DOHH2 (cell line): ENCODE measurements at regions not wholly inside any gene's neighbourhood (a gene's known extent, or its start where the extent isn't known, plus 50 kb on each side); places are given as distances from the start of the nearest gene placed in this dataset.

ENCODE experiments used
- H3F3A ChIP-seq: fragments of 200-600 bp; sonication (generic), shearing (Covaris generic); 2 replicates; pipeline ENCODE4 v1.6.0; 2016; ENCODE audit warnings: antibody characterized with exemption, mild to moderate bottlenecking; ENCODE audit not compliant: control insufficient read depth, insufficient read depth
- H3K27ac ChIP-seq: fragments of 200-600 bp; sonication (generic); 2 replicates; pipeline ENCODE4 v1.5.1; 2014; ENCODE audit warnings: low read depth, mild to moderate bottlenecking, low read length, moderate library complexity
- H3K27me3 ChIP-seq: fragments of 200-600 bp; sonication (generic); 2 replicates; pipeline ENCODE4 v1.6.1; 2014; ENCODE audit warnings: mild to moderate bottlenecking, low read length, mixed read lengths; ENCODE audit not compliant: control insufficient read depth
- H3K36me3 ChIP-seq: fragments of 200-600 bp; sonication (generic); 2 replicates; pipeline ENCODE4 v1.6.1; 2014; ENCODE audit warnings: mild to moderate bottlenecking, low read length, moderate library complexity, mixed read lengths; ENCODE audit not compliant: control insufficient read depth
- H3K4me1 ChIP-seq: fragments of 200-600 bp; sonication (generic); 2 replicates; pipeline ENCODE4 v1.6.1; 2014; ENCODE audit warnings: mild to moderate bottlenecking, low read length, mixed read lengths; ENCODE audit not compliant: control insufficient read depth
- H3K4me2 ChIP-seq: fragments of 200-600 bp; sonication (generic); 2 replicates; pipeline ENCODE4 v1.6.0; 2014; ENCODE audit warnings: mild to moderate bottlenecking, low read length, moderate library complexity
- H3K4me3 ChIP-seq: fragments of 200-600 bp; sonication (generic); 2 replicates; pipeline ENCODE4 v1.5.1; 2014; ENCODE audit warnings: mild to moderate bottlenecking, low read length, mixed read lengths
- H3K79me2 ChIP-seq: fragments of 200-600 bp; sonication (generic); 2 replicates; pipeline ENCODE4 v1.6.1; 2014; ENCODE audit warnings: mild to moderate bottlenecking, low read length, mixed read lengths; ENCODE audit not compliant: control insufficient read depth
- H3K9me2 ChIP-seq: fragments of 200-600 bp; sonication (generic); replicated peaks from 2 replicates; pipeline ENCODE4 v1.6.1; 2014; ENCODE audit warnings: mild to moderate bottlenecking, low read length, mixed read lengths; ENCODE audit not compliant: control insufficient read depth
- H3K9me3 ChIP-seq: fragments of 200-600 bp; sonication (generic); 2 replicates; pipeline ENCODE4 v1.6.1; 2014; ENCODE audit warnings: antibody characterized with exemption, low read length, mixed read lengths; ENCODE audit not compliant: control insufficient read depth, insufficient read depth
- H4K20me1 ChIP-seq: fragments of 200-600 bp; sonication (generic); 2 replicates; pipeline ENCODE4 v1.6.0; 2014; ENCODE audit warnings: low read depth, mild to moderate bottlenecking, antibody characterized with exemption, low read length, moderate library complexity; ENCODE audit not compliant: control insufficient read depth, insufficient read depth
- CTCF ChIP-seq: fragments of 200-600 bp; sonication (generic); IDR thresholded peaks from one replicate; pipeline ENCODE4 v1.5.1; 2014; ENCODE audit warnings: antibody characterized with exemption, mild to moderate bottlenecking, low read depth, low read length; ENCODE audit not compliant: poor library complexity, severe bottlenecking
- EZH2phosphoT487 ChIP-seq: fragments of 200-600 bp; sonication (generic); IDR thresholded peaks from 2 replicates; pipeline ENCODE4 v1.6.1; 2017; ENCODE audit warnings: borderline replicate concordance, mild to moderate bottlenecking, antibody characterized with exemption, low read length, moderate library complexity, mixed read lengths

DNA sequence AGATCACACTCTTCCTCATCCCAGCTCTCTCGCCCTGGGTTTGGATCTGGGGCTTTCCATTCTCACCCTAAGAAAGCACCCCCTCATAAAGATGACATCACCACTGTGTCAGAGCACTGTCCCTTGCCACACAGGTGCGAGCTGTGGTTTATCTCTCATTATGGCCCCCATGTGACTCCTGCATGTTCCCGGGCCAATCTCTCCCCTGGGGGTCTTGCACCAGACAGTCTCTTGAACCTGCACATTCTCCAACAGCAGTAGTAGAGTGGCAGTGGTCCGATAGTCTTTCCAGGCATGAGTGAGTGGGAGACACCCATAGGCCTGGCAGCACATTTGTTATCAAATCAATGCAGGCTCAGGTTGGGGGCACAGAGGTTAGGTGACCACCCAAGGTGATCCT lies 130.5 kb downstream of the HRH4 start:
- Histone ChIP-seq H4K20me1 (no peaks in the 10 kb centered on the region), H3K27ac (no peak overlapping the region), H3F3A (no peaks in the 10 kb centered on the region), H3K27me3 (no peaks in the 10 kb centered on the region), H3K9me2 (no peaks in the 10 kb centered on the region), H3K4me1 (no peaks in the 10 kb centered on the region), H3K4me3 (no peak overlapping the region), H3K79me2 (no peaks in the 10 kb centered on the region), H3K9me3 (no peaks in the 10 kb centered on the region), H3K36me3 (no peaks in the 10 kb centered on the region), H3K4me2 (no peak overlapping the region)
- no peak for TF ChIP-seq EZH2phosphoT487

DNA sequence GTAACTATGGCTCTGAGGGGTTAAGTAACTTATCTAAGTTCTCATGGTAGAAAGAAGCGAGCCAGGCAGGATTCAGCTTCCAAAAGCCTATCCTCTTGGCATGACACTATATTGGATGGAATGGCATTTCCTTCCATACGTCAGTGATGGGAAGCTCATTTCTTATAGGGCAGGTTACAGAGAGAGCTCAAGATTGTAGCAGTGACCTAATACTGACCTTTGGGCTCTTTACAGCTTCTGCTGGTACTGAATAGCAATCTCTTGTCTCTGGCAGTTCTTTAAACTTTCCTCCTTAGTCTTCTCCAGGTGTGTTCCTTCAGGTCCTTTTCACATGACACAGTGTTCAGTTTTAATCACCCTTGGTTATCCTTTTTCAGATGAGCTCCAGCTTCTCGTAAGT lies 133.0 kb downstream of the HRH4 start:
- no peaks in the 10 kb centered on the region for H3K4me1 ChIP-seq
- H3K9me2 ChIP-seq: no peaks in the 10 kb centered on the region
- H3K27me3 ChIP-seq: no peaks in the 10 kb centered on the region
- H3K4me2 ChIP-seq: no peak overlapping the region
- TF ChIP-seq EZH2phosphoT487: no peak
- H3K79me2 ChIP-seq: no peaks in the 10 kb centered on the region
- no peaks in the 10 kb centered on the region for H3K9me3 ChIP-seq
- no peak overlapping the region for H3K27ac ChIP-seq
- no peak overlapping the region for H3K4me3 ChIP-seq
- H3K36me3 ChIP-seq: no peaks in the 10 kb centered on the region
- no peaks in the 10 kb centered on the region for H3F3A ChIP-seq
- no peaks in the 10 kb centered on the region for H4K20me1 ChIP-seq

DNA sequence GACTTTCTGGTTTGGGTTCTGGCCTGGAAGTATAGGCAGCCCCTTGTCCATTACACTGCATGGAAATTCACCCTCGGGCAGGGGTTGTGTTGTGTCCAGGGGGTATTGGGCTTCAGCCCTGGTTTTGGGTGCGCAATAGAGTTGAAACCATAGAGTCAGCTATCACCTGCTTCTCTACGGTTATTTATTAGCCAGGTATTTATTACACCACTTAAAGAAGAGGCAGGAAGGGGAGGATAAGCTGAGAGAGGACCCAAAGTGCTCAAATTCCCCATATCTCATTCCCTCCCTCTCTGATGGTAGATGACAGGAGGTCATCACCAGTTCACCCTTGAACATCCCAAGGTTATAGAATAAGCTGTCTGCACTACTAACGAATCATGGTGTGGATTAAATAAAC lies 133.4 kb downstream of the HRH4 start:
- H3F3A ChIP-seq: no peaks in the 10 kb centered on the region
- no peaks in the 10 kb centered on the region for H3K27me3 ChIP-seq
- H3K4me3 ChIP-seq: no peak overlapping the region
- H3K9me3 ChIP-seq: no peaks in the 10 kb centered on the region
- no peaks in the 10 kb centered on the region for H3K36me3 ChIP-seq
- no peak overlapping the region for H3K4me2 ChIP-seq
- H4K20me1 ChIP-seq: no peaks in the 10 kb centered on the region
- TF ChIP-seq EZH2phosphoT487 (no peak), CTCF (no peak)
- no peaks in the 10 kb centered on the region for H3K4me1 ChIP-seq
- no peaks in the 10 kb centered on the region for H3K9me2 ChIP-seq
- H3K27ac ChIP-seq: no peak overlapping the region
- no peaks in the 10 kb centered on the region for H3K79me2 ChIP-seq

DNA sequence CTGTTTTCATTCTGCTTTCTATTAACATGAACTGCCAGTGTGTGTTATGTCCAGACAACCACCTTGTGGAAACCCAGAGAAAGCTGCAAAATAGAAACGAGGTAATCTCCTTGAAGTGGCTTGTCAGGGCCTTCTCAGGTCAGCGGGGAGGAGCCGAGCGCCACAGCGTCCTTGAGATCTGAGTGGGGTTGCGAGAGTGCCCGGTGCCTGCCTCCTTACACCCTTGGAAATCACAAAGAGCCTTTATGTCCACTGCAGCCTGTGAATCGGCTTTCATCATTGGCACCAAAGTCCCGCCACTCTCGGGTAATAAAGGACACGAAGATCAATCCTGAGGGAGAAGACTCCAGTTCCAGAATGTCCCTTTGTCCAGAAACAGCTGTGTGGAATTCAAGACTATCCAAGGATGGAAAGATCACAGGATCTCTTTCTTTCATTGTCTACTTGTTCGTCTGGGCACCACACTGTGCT lies 135.2 kb downstream of the HRH4 start:
- Histone ChIP-seq H3K4me3 (no peak overlapping the region), H3K4me2 (no peak overlapping the region), H4K20me1 (no peaks in the 10 kb centered on the region), H3K9me2 (no peaks in the 10 kb centered on the region), H3F3A (no peaks in the 10 kb centered on the region), H3K27me3 (no peaks in the 10 kb centered on the region), H3K9me3 (no peaks in the 10 kb centered on the region), H3K36me3 (no peaks in the 10 kb centered on the region), H3K4me1 (no peaks in the 10 kb centered on the region), H3K27ac (no peak overlapping the region), H3K79me2 (no peaks in the 10 kb centered on the region)
- no peak for TF ChIP-seq CTCF
- TF ChIP-seq EZH2phosphoT487: no peak
